Dendritic cell treated with granulocyte-macrophage colony-stimulating factor and Interleukin-4, amounts not matched to agents 40 ng/mL and 50 ng/mL, for 4 days (primary cell): ENCODE measurements at regions not wholly inside any gene's neighbourhood (a gene's known extent, or its start where the extent isn't known, plus 50 kb on each side); places are given as distances from the start of the nearest gene placed in this dataset.
"Not testable (repeated sequence)": the region's sequence is repeated elsewhere in the genome, so short reads cannot be mapped to it uniquely, and the experiment has no call there.

Experiments
- H3K27ac Mint-ChIP-seq: one replicate; pipeline ENCODE4 v1.8.0; 2022; ENCODE audit warnings: mild to moderate bottlenecking, mixed read lengths
- H3K27me3 Mint-ChIP-seq: one replicate; pipeline ENCODE4 v1.8.0; 2022; ENCODE audit warnings: mild to moderate bottlenecking, mixed read lengths
- H3K36me3 Mint-ChIP-seq: one replicate; pipeline ENCODE4 v1.8.0; 2022; ENCODE audit warnings: low read depth, mixed read lengths
- H3K4me1 Mint-ChIP-seq: one replicate; pipeline ENCODE4 v1.8.0; 2022; ENCODE audit warnings: low read depth, mixed read lengths
- H3K4me3 Mint-ChIP-seq: one replicate; pipeline ENCODE4 v1.8.0; 2022; ENCODE audit warnings: mild to moderate bottlenecking, moderate library complexity, mixed read lengths
- H3K9me3 Mint-ChIP-seq: one replicate; pipeline ENCODE4 v1.8.0; 2022; ENCODE audit warnings: mixed read lengths
- intact Hi-C: fragments of 100-400 bp; cut with micrococcal nuclease; formaldehyde crosslinking; loops from one replicate; pipeline ENCODE4 v1.15.0; 2022

GRCh38 chr5:120151825-120152224 is 312.3 kb upstream of the PRR16 start:
- Mint-ChIP-seq H3K4me3 (no peak overlapping the region), H3K27ac (no peak overlapping the region), H3K4me1 (peaks cover 16% of the 10 kb centered on the region), H3K36me3 (peaks cover 11% of the 10 kb centered on the region), H3K9me3 (peaks cover 21% of the 10 kb centered on the region), H3K27me3 (no peaks in the 10 kb centered on the region)
- intact Hi-C loops, result no loop called here

GRCh38 chr5:120152472-120152871 is 311.6 kb upstream of the PRR16 start:
- Mint-ChIP-seq H3K36me3 (peaks cover 6% of the 10 kb centered on the region), H3K27me3 (no peaks in the 10 kb centered on the region), H3K4me1 (peaks cover 16% of the 10 kb centered on the region), H3K9me3 (peaks cover 14% of the 10 kb centered on the region), H3K4me3 (no peak overlapping the region), H3K27ac (no peak overlapping the region)
- intact Hi-C loops, result no loop called here

- intact Hi-C loops, result no loop called here
- Mint-ChIP-seq H3K27ac (no peak overlapping the region), H3K36me3 (peaks cover 2% of the 10 kb centered on the region), H3K4me3 (no peak overlapping the region), H3K9me3 (peaks cover 10% of the 10 kb centered on the region), H3K4me1 (peaks cover 16% of the 10 kb centered on the region), H3K27me3 (no peaks in the 10 kb centered on the region)
These were observed 311.2 kb upstream of the PRR16 start for GRCh38 chr5:120152931-120153330.

GRCh38 chr5:120153551-120153950 is 310.5 kb upstream of the PRR16 start:
- no peaks in the 10 kb centered on the region for H3K27me3 Mint-ChIP-seq
- no peak overlapping the region for H3K4me3 Mint-ChIP-seq
- intact Hi-C loops, result no loop called here
- H3K4me1 Mint-ChIP-seq, result peaks cover 16% of the 10 kb centered on the region
- H3K36me3 Mint-ChIP-seq, result no peaks in the 10 kb centered on the region
- peaks cover 8% of the 10 kb centered on the region for H3K9me3 Mint-ChIP-seq
- no peak overlapping the region for H3K27ac Mint-ChIP-seq

GRCh38 chr5:120155873-120156272 is 308.2 kb upstream of the PRR16 start:
- Mint-ChIP-seq H3K27me3 (no peaks in the 10 kb centered on the region), H3K9me3 (peaks cover 8% of the 10 kb centered on the region), H3K27ac (no peak overlapping the region), H3K36me3 (no peaks in the 10 kb centered on the region), H3K4me3 (no peak overlapping the region), H3K4me1 (peaks cover 16% of the 10 kb centered on the region)
- intact Hi-C loops, result no loop called here

GRCh38 chr5:120158211-120158610 is 305.9 kb upstream of the PRR16 start:
- Mint-ChIP-seq H3K4me3 (no peak overlapping the region), H3K36me3 (no peaks in the 10 kb centered on the region), H3K4me1 (peaks cover 8% of the 10 kb centered on the region), H3K9me3 (peaks cover 8% of the 10 kb centered on the region), H3K27me3 (no peaks in the 10 kb centered on the region), H3K27ac (no peak overlapping the region)
- intact Hi-C loops, result no loop called here

GRCh38 chr5:120159155-120159554 is 304.9 kb upstream of the PRR16 start:
- Mint-ChIP-seq H3K27ac (no peak overlapping the region), H3K9me3 (peaks cover 8% of the 10 kb centered on the region), H3K36me3 (no peaks in the 10 kb centered on the region), H3K4me1 (peaks cover 8% of the 10 kb centered on the region), H3K27me3 (no peaks in the 10 kb centered on the region), H3K4me3 (no peak overlapping the region)
- intact Hi-C loops, result no loop called here

GRCh38 chr5:120160124-120160895 is 303.8 kb upstream of the PRR16 start:
- Mint-ChIP-seq H3K9me3 (peaks cover 8% of the 10 kb centered on the region), H3K4me1 (peaks cover 8% of the 10 kb centered on the region), H3K4me3 (no peak overlapping the region), H3K27me3 (no peaks in the 10 kb centered on the region), H3K27ac (no peak overlapping the region), H3K36me3 (no peaks in the 10 kb centered on the region)
- intact Hi-C loops, result no loop called here

GRCh38 chr5:120162321-120162720 is 301.8 kb upstream of the PRR16 start:
- no peak overlapping the region for H3K27ac Mint-ChIP-seq
- H3K27me3 Mint-ChIP-seq, result no peaks in the 10 kb centered on the region
- no peaks in the 10 kb centered on the region for H3K4me1 Mint-ChIP-seq
- intact Hi-C loops, result no loop called here
- H3K36me3 Mint-ChIP-seq, result no peaks in the 10 kb centered on the region
- no peaks in the 10 kb centered on the region for H3K9me3 Mint-ChIP-seq
- H3K4me3 Mint-ChIP-seq, result no peak overlapping the region

GRCh38 chr5:120164037-120164436 is 300.1 kb upstream of the PRR16 start:
- no peaks in the 10 kb centered on the region for H3K27me3 Mint-ChIP-seq
- intact Hi-C loops, result no loop called here
- H3K36me3 Mint-ChIP-seq, result no peaks in the 10 kb centered on the region
- no peak overlapping the region for H3K4me3 Mint-ChIP-seq
- no peaks in the 10 kb centered on the region for H3K4me1 Mint-ChIP-seq
- no peaks in the 10 kb centered on the region for H3K9me3 Mint-ChIP-seq
- H3K27ac Mint-ChIP-seq, result no peak overlapping the region

- H3K27ac Mint-ChIP-seq, result no peak overlapping the region
- intact Hi-C loops, result no loop called here
- no peaks in the 10 kb centered on the region for H3K4me1 Mint-ChIP-seq
- no peaks in the 10 kb centered on the region for H3K9me3 Mint-ChIP-seq
- H3K27me3 Mint-ChIP-seq, result no peaks in the 10 kb centered on the region
- H3K36me3 Mint-ChIP-seq, result no peaks in the 10 kb centered on the region
- H3K4me3 Mint-ChIP-seq, result no peak overlapping the region
These were observed 299.1 kb upstream of the PRR16 start for GRCh38 chr5:120164986-120165385.

GRCh38 chr5:120173125-120173524 is 291.0 kb upstream of the PRR16 start:
- no peak overlapping the region for H3K4me3 Mint-ChIP-seq
- H3K36me3 Mint-ChIP-seq, result no peaks in the 10 kb centered on the region
- H3K27me3 Mint-ChIP-seq, result no peaks in the 10 kb centered on the region
- intact Hi-C loops, result no loop called here
- H3K4me1 Mint-ChIP-seq, result no peaks in the 10 kb centered on the region
- H3K9me3 Mint-ChIP-seq, result no peaks in the 10 kb centered on the region
- H3K27ac Mint-ChIP-seq, result no peak overlapping the region

- H3K27ac Mint-ChIP-seq, result no peak overlapping the region
These were observed 290.0 kb upstream of the PRR16 start for GRCh38 chr5:120174089-120174488.

GRCh38 chr5:120181238-120181637 is 282.9 kb upstream of the PRR16 start:
- H3K4me3 Mint-ChIP-seq, H3K36me3 Mint-ChIP-seq, intact Hi-C loops, H3K4me1 Mint-ChIP-seq, H3K27me3 Mint-ChIP-seq, H3K27ac Mint-ChIP-seq: not testable (repeated sequence)
- H3K9me3 Mint-ChIP-seq, result peaks cover 24% of the 10 kb centered on the region

More at GRCh38 chr5:120174089-120174488, 290.0 kb upstream of the PRR16 start:
- Mint-ChIP-seq H3K4me3 (no peak overlapping the region), H3K9me3 (no peaks in the 10 kb centered on the region), H3K36me3 (no peaks in the 10 kb centered on the region), H3K27me3 (no peaks in the 10 kb centered on the region), H3K4me1 (no peaks in the 10 kb centered on the region)
- intact Hi-C loops, result no loop called here

GRCh38 chr5:120194650-120195049 is 269.4 kb upstream of the PRR16 start:
- peaks cover 14% of the 10 kb centered on the region for H3K9me3 Mint-ChIP-seq
- H3K27ac Mint-ChIP-seq, H3K36me3 Mint-ChIP-seq, H3K27me3 Mint-ChIP-seq, H3K4me3 Mint-ChIP-seq, H3K4me1 Mint-ChIP-seq, intact Hi-C loops: not testable (repeated sequence)
